GM06990 (cell line): ENCODE measurements at regions not wholly inside any gene's neighbourhood (a gene's known extent, or its start where the extent isn't known, plus 50 kb on each side); places are given as distances from the start of the nearest gene placed in this dataset.

Source experiments
- DNase-seq: peaks from one replicate; pipeline ENCODE4 v3.0.0-alpha.2; 2011; ENCODE audit not compliant: insufficient read length; ENCODE audit errors: extremely low read depth
- H3K27me3 ChIP-seq: replicated peaks from 2 replicates; pipeline ENCODE4 v1.6.0; 2011; ENCODE audit warnings: low read length; ENCODE audit not compliant: control insufficient read depth, insufficient read depth
- H3K36me3 ChIP-seq: 2 replicates; pipeline ENCODE4 v1.5.1; 2011; ENCODE audit warnings: low read length; ENCODE audit not compliant: control insufficient read depth, insufficient read depth
- H3K4me3 ChIP-seq: replicated peaks from 2 replicates; pipeline ENCODE4 v1.5.1; 2011; ENCODE audit warnings: low read depth, mild to moderate bottlenecking, control low read depth, low read length
- TF ChIP-seq, protein P1 (sequence below): IDR thresholded peaks from 2 replicates; pipeline ENCODE4 v1.5.1; 2011; ENCODE audit warnings: low read length, control low read depth, mild to moderate bottlenecking, inconsistent platforms; ENCODE audit not compliant: insufficient read depth, poor library complexity, severe bottlenecking

GRCh38 chr10:120011359-120012130 lies 119.0 kb downstream of the SEC23IP start:
- TF ChIP-seq, protein P1, sequence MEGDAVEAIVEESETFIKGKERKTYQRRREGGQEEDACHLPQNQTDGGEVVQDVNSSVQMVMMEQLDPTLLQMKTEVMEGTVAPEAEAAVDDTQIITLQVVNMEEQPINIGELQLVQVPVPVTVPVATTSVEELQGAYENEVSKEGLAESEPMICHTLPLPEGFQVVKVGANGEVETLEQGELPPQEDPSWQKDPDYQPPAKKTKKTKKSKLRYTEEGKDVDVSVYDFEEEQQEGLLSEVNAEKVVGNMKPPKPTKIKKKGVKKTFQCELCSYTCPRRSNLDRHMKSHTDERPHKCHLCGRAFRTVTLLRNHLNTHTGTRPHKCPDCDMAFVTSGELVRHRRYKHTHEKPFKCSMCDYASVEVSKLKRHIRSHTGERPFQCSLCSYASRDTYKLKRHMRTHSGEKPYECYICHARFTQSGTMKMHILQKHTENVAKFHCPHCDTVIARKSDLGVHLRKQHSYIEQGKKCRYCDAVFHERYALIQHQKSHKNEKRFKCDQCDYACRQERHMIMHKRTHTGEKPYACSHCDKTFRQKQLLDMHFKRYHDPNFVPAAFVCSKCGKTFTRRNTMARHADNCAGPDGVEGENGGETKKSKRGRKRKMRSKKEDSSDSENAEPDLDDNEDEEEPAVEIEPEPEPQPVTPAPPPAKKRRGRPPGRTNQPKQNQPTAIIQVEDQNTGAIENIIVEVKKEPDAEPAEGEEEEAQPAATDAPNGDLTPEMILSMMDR = no peak
- no peak overlapping the region for H3K4me3 ChIP-seq
- no peak for DNase-seq
- H3K36me3 ChIP-seq = no peaks in the 10 kb centered on the region
- H3K27me3 ChIP-seq = no peaks in the 10 kb centered on the region

DNA sequence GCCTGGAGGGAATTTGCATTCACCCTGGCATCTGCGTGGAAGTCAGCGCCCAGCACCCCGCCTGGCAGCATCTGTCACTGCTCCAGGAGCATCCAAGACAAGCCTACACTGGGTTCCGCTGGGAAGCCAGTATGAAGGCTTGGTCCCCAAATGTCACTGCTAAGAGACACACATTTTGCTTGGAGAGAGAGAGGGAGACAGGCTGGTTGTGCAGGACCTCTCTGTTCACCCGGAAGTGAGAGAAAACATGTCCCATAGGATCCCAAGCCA lies 119.5 kb downstream of the SEC23IP start:
- no peaks in the 10 kb centered on the region for H3K27me3 ChIP-seq
- H3K36me3 ChIP-seq = no peaks in the 10 kb centered on the region
- TF ChIP-seq, protein P1 = no peak
- no peak for DNase-seq
- no peak overlapping the region for H3K4me3 ChIP-seq

DNA sequence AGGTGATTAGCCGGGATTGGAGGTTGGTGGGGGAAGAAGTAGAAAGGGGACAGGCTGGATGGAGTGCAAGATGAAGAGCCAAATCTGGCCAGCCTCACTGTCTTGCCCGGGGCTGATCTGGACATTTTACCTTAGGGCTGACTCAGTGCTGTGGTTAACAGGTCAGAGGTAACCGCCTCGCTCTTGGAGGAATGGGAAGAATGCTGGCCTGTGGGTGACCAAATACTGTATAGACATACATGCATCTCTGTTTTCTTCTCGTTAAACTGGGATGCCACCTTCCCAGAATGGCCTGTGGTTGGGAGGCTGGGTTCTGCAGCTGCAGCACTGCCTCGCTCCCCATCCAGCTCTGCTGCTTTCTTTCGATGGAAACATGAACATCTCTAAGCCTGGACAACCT lies 120.0 kb downstream of the SEC23IP start:
- no peak for DNase-seq
- H3K36me3 ChIP-seq = no peaks in the 10 kb centered on the region
- H3K4me3 ChIP-seq = no peak overlapping the region
- no peaks in the 10 kb centered on the region for H3K27me3 ChIP-seq
- TF ChIP-seq, protein P1 = no peak

GRCh38 chr10:120014031-120014430 lies 121.5 kb downstream of the SEC23IP start:
- TF ChIP-seq, protein P1 = no peak
- Histone ChIP-seq H3K4me3 (no peak overlapping the region), H3K36me3 (no peaks in the 10 kb centered on the region), H3K27me3 (no peaks in the 10 kb centered on the region)
- DNase-seq = no peak

- DNase-seq = no peak
- H3K36me3 ChIP-seq = no peaks in the 10 kb centered on the region
- H3K4me3 ChIP-seq = no peak overlapping the region
- TF ChIP-seq, protein P1 = no peak
- no peaks in the 10 kb centered on the region for H3K27me3 ChIP-seq
Observed at GRCh38 chr10:120015064-120015463, 122.5 kb downstream of the SEC23IP start.

- Histone ChIP-seq H3K27me3 (no peaks in the 10 kb centered on the region; the same call in 1 of the 2 replicates), H3K4me3 (no peak overlapping the region), H3K36me3 (no peaks in the 10 kb centered on the region)
- DNase-seq = no peak
- TF ChIP-seq, protein P1 = no peak
Observed at GRCh38 chr10:120016906-120017305, 124.4 kb downstream of the SEC23IP start.
